ENCODE measurements at regions not wholly inside any gene's neighbourhood (a gene's known extent, or its start where the extent isn't known, plus 50 kb on each side); places are given as distances from the start of the nearest gene placed in this dataset.

GRCh38 chr4:116733370-116733769 lies 352.0 kb downstream of the TRAM1L1 start:
- TF ChIP-seq, protein P1, sequence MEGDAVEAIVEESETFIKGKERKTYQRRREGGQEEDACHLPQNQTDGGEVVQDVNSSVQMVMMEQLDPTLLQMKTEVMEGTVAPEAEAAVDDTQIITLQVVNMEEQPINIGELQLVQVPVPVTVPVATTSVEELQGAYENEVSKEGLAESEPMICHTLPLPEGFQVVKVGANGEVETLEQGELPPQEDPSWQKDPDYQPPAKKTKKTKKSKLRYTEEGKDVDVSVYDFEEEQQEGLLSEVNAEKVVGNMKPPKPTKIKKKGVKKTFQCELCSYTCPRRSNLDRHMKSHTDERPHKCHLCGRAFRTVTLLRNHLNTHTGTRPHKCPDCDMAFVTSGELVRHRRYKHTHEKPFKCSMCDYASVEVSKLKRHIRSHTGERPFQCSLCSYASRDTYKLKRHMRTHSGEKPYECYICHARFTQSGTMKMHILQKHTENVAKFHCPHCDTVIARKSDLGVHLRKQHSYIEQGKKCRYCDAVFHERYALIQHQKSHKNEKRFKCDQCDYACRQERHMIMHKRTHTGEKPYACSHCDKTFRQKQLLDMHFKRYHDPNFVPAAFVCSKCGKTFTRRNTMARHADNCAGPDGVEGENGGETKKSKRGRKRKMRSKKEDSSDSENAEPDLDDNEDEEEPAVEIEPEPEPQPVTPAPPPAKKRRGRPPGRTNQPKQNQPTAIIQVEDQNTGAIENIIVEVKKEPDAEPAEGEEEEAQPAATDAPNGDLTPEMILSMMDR (IDR thresholded peaks at IDR 0.05) = no peak
- no peak for TF ChIP-seq POLR2A (IDR thresholded peaks at IDR 0.05)

Measured in heart left ventricle (tissue), 13 donors.